Muscle of arm (tissue), 1 donor: ENCODE measurements at regions not wholly inside any gene's neighbourhood (a gene's known extent, or its start where the extent isn't known, plus 50 kb on each side); places are given as distances from the start of the nearest gene placed in this dataset.
A peak's percentile ranks its signal among the peaks of the same experiment; 100 is the strongest.

ENCODE experiments used
- DNase-seq: peaks from one replicate; pipeline ENCODE4 v3.0.0-alpha.2; 2013

DNA sequence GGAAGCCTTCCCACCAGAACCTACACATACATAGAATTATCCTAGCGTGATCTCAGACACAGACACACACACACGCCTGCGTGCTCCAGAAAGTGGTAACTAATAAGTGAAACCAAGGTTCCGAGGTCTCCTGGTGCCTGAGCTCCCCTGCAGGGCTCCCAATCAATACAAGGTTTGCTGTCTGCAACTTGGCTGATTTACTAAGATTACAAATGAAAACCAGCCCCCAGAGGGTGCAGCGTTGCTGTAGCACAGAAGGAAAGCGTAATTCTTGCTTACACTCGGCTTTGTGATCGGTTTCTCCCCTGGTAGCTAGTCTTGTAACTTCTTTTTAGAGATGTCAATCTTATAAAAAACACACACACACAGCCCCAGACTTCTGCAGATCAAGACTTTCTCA lies 334.1 kb upstream of the XYLT1 start:
- DNase-seq, result no peak

DNA sequence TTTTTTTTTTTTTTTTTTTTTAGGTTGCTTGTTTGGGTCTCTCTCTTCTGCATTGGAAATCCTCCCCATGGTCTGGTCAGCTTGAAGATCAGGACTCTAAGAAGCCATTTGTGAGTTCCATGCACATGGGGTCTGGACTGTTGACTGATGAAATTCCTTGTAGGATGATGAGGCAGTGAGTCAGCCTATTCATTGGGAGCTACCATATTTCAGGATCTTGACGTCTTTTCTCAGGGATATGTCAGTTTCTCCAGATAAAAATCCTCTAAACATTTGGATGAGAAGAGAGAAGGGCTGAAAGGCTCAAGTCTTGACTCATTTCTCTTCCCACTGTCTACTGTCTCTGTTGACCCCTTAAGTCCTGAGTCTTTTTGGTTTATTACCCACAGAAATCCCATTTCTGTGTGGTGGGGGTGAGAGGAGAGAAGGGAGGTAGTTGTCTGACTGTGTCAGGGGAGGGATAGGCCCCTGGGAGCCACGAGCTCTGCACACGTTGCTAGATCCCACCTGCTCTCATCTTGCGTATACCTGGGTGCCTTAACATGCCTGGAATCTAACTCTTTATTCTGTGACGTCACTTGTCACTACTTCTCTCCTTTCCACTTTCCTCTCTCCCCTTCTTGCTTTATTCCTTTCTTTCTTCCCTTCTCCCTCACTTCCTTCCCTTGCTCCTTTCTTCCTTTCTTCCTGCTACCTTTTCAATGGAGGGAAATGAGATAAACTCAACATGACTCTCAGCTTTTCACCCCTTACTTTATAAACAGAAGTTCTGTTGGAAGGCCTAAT lies 333.1 kb upstream of the XYLT1 start:
- no peak for DNase-seq

DNA sequence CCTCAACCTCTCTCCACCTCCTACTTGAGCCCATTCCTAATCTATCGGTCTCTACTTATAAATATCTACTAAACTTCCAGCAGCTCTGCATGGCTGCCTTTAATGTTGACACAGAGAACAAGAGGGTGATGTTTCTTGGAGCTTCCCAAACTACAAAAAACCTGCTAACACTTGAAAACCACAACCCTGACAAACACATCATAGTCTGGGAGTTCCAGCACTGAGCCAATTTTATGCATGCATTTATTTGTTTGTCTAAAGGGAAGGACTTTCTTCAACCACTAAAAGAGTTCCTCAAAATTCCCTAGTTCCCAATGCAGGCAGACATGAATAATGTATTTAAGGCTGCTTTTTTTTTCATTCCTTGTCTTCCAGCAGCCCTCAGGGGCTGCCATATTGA lies 331.8 kb upstream of the XYLT1 start:
- DNase-seq, result no peak

DNA sequence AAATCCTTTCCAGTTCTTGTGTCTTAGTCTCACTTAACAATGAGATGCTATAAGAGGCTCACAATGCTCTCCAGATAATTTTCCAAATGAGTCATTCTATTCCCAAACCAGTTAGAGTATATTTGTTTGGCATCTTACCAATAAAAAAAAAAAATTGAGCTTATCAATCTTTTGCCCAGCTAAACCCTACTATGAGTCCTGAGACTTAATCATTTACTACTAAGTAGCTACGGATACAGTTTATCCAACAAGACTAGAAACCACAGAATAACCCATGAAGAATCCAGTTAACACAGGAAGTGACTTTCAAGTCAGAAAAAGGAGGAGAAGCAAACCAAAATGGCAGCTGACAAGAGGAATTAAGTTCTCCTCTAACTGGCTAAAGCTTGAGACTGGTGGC lies 330.3 kb upstream of the XYLT1 start:
- no peak for DNase-seq

DNA sequence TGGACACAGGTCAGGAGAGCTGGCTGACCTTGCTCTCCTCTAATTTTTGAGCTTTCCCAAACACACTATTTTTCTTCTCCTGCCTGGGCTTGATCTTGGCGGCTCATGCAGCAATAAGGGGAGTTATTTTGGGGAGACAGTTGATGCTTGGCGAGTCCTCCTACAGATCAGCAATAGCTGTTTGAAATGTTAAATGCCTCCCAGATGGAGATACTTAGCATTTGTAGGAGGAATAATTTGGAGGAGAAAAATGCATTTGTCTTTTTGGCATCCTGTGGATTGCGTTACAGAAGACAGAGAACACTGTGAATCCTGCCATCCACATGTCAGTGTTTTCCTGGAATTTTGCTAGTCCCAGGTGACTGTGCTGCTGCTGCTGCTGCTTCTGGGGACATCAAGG lies 328.0 kb upstream of the XYLT1 start:
- no peak for DNase-seq

DNA sequence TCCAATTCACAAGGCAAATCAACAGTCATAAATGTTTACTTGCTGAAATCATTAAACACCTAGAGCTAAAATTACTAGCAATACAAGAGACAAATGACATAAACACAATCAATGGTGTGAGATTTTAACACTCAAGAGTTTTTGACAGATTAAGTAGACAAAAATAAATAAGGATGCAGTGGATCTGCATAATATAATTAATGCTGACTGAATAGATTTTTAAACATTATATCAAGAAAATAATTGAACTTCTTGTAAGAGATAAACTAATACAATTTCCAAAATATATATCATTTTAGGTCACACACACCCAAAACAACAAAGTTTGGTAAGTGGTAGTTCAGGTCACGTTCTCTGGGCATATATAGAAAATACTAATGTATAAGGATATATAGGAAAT lies 322.6 kb upstream of the XYLT1 start:
- no peak for DNase-seq

DNA sequence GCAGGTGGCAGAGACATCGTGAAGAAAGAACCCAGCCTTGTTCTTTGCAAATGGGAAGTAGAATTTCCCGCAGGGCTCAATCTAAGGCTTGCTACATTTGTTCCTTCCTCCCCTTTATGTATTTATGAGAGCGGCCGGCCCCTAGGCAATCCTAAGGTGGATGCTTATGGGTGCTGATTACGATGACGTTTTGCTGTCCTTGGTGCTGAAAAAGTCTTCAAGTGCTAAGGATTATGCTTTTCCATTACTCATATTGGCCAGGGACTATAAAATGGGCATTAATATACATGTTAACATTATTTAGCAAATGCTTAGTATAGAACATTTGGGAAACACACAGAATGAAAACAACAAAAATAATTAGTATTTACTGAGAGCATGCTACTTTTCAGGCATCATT lies 313.3 kb upstream of the XYLT1 start:
- DNase-seq, result peak; percentile 29

DNA sequence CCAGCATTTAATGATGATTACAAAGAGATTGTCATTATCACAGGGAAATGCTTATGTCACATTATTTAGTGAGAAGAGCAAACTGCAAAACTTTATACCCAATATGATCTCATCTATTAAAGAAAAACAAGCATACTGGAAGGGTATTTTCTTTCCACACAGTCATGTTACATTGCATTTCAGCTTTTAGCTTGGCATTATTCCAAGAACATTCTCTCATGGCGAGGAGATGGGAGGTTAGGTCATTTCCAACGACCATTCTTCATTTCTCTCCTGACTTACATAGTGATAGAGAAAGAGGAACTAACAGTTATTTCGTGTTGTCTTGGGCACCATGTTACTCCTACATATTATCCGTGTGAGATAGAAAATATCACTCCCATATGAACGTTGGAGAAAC lies 309.4 kb upstream of the XYLT1 start:
- no peak for DNase-seq

DNA sequence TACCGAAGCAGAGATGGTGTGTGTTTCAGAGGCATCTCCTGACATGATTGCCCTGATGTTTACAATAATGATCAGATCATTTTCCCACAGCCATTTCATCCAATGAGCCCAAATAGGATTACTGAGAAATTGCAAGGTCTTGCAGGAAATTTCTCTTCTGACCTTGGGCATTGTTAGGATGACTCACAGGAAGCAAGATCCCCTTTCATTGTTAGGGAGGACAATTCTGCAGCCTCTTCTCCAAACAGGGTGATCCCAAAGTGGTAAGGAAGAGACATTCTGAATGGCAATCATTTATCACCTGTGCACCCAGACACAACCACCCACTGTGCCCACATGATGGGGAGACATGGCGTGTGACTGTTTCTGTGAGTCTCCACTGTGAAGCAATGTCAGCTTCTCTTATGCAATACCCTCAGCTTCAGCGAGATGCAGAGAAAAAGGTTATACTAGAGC lies 306.7 kb upstream of the XYLT1 start:
- DNase-seq, result no peak

DNA sequence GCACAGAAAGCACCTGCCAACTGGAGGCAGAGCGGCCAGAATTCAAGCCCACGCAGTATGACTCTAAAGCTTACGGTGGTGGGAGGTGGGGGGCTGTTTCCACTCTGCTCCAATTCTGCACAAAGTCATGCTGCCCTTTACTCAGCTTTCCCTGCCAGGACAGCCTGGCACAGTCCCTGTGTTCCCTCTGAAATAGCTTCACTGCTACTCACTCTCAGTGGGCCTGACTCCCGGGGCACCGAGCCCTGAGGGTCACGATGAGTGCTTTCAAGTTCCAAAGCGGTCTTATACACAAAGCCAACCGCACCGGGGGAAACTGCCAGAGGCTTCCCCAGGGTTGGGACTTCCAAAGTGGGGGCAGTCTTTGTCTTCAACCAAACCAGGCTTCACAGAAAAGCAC lies 306.1 kb upstream of the XYLT1 start:
- DNase-seq, result no peak

DNA sequence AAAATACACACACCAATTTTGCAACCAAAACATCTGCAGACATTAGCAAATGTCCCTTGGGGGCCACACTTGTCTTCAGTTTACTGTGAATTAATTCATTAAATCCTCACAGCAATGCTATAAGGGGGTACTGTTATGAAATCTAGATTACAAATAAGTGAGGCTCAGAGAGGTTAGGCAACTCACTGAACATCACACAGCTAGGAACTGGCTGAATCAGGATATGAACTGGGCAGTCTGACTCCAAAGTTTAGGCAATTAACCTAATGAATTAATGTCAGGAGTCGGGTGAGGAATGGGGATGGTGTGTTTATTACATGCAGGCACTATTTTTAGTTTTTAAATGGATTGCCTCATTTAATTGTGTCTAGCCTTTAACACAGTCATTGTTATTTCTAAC lies 305.7 kb upstream of the XYLT1 start:
- no peak for DNase-seq

DNA sequence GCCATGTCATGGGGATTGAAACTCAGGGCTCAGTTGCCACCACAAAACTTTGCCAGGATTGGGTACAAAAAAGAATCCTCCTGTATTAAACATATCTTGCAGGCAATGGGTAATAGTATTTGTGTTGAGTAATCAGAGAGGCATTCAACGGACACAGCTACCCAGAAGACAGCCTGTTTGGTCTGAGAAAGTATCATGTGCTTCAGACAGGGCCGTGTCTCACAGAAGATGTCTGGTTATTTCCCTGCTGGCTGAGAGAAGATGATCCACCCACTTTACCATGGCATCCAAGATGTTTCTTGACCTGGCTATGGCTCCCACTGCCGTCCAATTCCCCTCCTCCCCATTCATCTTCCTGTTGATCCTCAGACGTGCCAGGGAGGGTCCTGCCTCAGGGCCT lies 304.3 kb upstream of the XYLT1 start:
- DNase-seq, result no peak

DNA sequence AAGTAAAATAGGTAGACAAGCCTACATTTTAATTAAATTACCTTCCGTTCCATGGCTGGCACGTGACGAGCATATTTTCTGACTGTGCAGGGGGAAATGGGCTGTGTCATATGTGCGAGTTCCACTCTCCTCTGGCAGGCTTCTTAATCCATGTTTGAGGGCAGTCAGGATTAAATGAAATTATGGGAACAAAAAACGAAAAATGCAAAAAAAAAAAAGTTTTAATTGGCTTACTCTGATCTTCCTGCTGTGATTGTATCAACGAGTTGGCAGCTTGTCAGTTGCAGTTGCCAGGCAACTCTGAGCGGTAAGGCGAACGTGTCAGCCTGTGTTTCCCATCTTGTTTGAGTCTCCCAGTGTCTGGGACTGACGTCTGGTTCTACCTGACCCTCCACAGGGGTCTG lies 302.9 kb upstream of the XYLT1 start:
- DNase-seq, result peak; percentile 2

DNA sequence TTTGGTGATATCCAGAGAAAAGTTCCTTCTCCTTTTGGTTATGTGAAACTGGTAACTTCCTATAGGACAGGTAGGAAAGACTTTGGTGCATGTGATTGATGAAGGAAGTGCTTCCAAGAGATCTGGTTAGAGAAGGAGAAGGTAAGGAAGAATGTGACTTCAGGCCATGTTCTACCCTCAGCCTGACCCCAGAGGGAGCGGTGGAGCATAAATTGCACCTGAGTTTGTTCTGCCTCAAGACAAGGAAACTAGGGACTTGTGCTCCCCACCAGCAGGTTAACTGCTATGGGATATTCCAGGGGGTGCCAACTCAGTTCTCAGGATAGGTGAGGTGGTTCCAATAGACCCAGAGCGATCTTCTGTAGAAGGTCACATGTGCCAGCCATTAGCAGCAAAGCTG lies 299.3 kb upstream of the XYLT1 start:
- no peak for DNase-seq

DNA sequence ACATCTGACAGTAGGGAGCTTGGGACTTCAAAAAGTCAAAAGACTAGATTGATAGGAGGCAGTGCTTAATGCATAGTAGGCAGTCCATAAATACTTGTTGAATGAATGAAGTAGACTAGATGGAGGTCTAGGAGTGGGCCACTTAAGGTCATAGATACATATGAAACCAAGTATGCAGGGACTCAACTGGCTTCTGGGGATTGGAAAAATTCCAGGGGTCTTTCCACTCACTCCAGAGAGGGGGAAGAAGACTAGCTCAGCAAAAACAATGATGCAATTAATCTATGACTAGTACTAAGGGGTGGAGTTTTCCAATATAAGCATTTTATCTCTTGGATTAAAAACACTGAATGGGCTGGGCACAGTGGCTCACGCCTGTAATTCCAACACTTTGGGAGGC lies 298.3 kb upstream of the XYLT1 start:
- DNase-seq, result no peak

DNA sequence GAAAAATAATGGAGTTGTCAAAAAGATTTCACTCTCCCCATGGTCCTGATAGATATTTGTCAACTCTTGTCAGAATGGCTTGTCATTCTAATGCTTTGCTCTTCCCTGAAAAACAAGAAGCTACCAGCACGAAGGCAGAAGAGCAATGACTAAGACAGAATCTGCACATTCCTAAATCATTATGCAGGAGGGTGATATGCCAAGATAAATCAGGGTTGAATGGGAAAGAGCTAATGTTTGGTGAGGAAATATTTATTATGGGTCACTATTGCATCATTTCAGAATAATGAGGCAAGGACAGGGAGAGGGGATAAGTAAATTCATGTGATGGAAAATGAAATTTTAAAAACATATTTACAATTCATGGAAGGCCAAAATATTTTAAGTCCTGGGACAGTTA lies 297.5 kb upstream of the XYLT1 start:
- DNase-seq, result no peak

DNA sequence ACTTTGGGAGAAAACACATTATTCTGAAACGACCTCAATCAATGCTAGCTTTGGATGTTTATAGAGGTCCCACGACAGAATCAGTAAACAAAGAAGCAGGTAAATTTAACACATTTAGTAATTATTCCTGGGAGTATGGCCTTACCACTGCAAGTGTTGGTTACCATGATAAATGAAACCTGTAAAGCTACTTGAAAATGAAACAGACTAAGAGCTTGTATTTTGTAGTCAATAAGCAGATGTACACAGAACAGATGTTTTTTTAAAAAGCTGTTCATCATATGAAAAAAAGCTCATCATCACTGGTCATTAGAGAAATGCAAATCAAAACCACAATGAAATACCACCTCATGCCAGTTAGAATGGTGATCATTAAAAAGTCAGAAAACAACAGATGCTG lies 295.3 kb upstream of the XYLT1 start:
- no peak for DNase-seq

DNA sequence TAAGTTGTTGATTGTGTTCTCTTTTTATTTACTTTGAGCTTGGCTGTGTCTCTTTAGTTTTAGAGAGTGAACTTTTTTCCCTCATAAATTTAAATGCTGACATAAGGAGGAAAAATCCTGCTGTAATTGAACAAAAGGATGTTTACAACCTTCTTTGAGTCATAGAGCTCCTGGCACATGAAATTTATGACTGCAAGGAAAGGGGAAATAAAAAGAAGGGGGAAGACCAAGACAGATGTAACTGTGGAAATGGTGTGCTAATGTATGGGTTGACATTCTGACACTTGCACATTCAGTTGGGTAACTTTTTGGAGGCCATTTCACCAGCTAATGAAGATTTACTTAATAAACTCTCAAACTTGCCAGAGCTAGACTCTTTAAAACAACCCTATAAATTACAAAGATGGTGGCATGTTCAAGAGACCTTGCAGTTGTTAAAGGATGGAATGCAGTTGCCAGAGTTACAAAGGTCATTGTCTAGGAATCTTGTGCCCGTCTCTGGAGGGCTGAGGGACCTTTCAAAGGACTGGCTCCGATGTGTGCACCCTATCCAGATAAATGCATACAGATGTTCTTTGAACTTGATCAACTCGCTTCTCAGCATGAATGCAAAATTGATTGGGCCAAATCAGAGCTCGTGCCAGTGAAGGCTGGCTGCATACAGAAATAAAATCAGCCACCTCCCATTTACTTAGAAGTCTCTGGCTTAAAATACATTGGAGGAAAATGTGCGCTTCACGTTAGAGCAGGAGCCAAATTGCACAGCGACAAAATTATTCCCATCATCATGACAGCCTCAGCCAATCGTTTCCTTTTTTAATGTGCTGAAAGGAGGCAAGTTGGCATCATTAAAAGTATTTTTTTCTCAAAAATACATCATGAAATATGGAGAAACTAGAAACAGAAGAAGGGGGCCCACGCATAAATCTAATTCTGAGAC lies 289.0 kb upstream of the XYLT1 start:
- no peak for DNase-seq

DNA sequence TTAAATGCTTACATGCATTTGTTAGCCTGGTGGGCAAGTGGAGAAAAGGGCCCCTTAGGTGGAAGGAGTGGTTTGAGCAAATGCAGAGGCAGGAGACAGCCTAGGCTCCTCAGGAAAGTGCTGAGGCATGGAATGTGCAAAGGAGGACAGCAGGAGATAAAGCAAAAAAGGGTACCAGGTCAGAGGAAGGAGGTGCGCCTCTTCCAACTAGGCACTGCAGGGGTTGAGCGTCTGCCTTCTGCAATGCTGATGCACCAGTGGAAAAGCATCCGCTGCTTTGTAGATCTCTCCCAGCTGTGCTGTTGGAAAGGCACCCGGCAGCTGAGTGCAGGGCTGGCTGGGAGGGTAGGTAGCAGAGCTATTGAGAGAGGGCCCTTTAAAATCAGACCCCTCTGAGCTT lies 287.0 kb upstream of the XYLT1 start:
- no peak for DNase-seq

DNA sequence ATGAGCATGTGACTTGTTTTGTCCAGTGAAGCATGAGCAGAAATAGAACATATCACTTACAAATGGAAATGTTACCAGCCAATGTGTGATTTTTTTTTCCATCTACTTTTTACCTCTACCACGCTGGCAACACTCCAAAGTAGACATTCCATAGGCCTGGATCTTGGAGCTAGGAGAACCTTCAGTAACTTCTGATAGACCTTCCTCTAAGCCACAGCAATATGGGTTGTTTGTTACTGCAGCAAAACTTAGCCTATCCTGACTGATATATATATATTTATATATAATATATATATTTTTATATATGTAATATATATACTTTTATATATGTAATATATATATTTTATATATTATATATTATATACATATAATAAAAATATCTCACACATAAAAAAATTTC lies 284.4 kb upstream of the XYLT1 start:
- no peak for DNase-seq

DNA sequence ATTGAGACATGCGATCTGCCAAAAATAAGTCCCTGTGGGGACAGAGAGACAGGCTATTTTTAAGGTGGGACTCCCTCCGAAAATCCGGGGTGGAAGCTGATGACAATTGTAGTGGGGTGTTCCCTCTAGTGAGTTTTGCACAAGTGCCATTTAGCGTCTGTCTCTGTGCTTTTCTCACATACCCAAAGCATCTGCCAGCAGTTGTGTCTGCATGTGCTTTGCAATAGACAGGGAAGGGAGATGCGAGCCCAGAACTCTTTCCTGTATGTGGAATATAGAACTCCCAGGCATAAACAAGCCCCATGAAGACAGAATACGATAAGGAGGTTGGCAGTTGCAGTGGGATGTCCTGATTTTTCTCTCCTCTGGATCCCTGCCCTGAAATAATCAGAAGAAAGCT lies 282.7 kb upstream of the XYLT1 start:
- DNase-seq, result no peak

DNA sequence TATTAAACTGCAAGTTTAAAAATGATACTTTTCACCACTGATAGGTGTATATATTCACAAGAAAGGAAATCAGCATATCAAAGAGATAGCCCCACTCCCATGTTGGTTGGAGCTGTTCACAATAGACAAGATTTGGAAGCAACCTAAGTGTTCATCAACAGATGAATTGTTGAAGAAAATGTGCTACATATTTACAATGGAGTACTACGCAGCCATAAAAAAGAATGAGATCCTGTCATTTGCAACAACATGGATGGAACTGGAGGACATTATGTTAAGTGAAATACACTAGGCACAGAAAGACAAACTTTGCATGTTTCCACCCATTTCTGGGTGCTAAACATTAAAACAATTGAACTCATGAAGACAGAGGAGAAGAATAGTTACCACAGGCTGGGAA lies 278.9 kb upstream of the XYLT1 start:
- DNase-seq, result no peak

DNA sequence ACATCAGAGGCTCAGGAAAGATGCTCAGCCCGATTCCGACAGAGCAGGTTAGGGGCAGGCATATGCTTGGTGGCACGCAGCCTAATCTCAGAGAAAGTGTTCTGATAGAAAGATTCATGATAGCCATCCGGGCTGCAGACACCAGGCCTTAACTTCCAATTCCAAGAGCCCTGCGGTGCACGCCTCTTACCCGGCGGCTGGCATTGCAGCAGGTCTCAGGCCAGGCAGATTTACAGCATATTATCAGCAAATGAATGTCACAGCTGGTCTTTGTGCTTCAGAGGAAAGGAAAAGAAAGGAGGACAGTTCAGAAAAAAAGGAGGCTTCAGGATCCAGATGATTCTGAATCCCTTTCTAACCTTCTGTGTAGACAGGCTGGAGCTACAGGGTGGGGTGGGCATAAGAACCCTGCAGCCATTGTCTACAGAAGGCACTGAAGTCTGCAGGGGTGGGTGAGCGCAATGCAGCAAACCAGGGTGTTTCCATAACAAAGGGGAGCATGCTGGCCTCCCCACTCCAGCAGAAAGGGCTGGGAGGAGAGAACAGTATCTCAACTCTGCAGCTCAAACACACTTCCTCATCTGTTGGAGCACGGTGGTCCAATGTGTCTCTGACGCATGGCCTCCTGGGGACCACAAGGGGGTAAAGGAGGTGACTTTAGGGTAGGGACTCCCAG lies 277.4 kb upstream of the XYLT1 start:
- DNase-seq, result no peak
